ENCODE measurements at regions not wholly inside any gene's neighbourhood (a gene's known extent, or its start where the extent isn't known, plus 50 kb on each side); places are given as distances from the start of the nearest gene placed in this dataset.

DNA sequence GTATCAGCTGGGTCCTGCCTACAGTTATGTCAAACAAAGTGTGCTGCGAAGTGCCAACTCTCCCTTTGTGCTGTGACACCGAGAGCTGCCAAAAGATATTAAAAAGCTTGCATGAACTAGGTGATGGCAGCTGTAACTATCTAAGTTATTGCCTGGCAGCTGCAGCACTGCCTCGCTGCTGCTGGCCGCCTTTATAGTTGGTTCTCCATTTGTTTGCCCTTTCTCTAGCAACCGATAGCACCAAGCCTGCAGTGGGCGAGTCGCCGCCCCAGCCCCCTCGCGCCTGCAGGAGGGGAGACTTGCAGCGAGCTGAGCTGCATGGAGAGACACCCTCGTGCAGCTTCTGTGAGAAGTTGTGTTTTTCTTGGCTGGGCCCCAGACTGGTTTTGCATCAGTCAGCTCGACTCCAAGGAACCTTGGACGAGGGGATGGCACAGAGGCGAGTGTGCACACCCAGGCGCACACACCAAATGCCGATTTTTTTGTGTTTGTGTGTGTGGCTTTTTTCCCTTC lies 330.6 kb downstream of the RPS6KC1 start:
- Histone ChIP-seq H3K9me2 (replicated peaks; ENCODE audit: insufficient read depth, low read length) (no peaks in the 10 kb centered on the region), H3K36me3 (replicated peaks; ENCODE audit: insufficient read depth, low read length) (no peaks in the 10 kb centered on the region), H3K9me3 (replicated peaks; ENCODE audit: insufficient read depth, low read length) (no peaks in the 10 kb centered on the region), H2AFZ (ENCODE audit: low read length) (no peak overlapping the region), H3F3A (ENCODE audit: insufficient read depth, low read length) (no peaks in the 10 kb centered on the region), H3K27ac (ENCODE audit: low read length) (no peak overlapping the region), H3K9ac (ENCODE audit: low read length) (no peak overlapping the region), H3K4me3 (ENCODE audit: low read length) (no peak overlapping the region), H3K27me3 (replicated peaks; ENCODE audit: insufficient read depth, low read length) (no peaks in the 10 kb centered on the region), H3K79me2 (ENCODE audit: low read length) (no peaks in the 10 kb centered on the region), H4K20me1 (ENCODE audit: insufficient read depth, low read length) (no peaks in the 10 kb centered on the region), H3K4me2 (ENCODE audit: low read depth, low read length) (no peak overlapping the region), H3K4me1 (ENCODE audit: low read length) (no peaks in the 10 kb centered on the region)
- no peak for DNase-seq
- no peak for TF ChIP-seq EZH2 (optimal IDR thresholded peaks at IDR 0.05; ENCODE audit: low read depth, low read length)

DNA sequence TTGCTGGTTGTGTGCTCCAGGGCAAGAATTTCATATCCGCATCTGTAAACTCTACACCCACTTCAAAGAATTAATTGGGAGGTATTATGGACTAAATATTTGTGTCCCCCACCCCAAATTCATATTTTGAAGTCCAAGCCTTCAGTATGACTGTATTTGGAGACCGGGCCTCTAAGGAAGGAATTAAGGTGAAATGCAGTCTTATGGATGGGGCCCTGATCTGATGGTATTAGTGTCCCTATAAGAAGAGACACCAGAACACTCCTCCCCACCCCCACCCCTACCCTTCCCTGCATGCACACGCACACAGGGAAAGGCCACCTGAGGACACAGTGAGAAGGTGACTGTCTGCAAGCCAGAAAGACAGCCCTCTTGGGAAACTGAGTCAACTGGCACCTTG lies 332.4 kb downstream of the RPS6KC1 start:
- Histone ChIP-seq H3K36me3 (replicated peaks; ENCODE audit: insufficient read depth, low read length) (no peaks in the 10 kb centered on the region), H3K9me3 (replicated peaks; ENCODE audit: insufficient read depth, low read length) (no peaks in the 10 kb centered on the region), H3F3A (ENCODE audit: insufficient read depth, low read length) (no peaks in the 10 kb centered on the region), H3K4me3 (ENCODE audit: low read length) (no peak overlapping the region), H3K9me2 (replicated peaks; ENCODE audit: insufficient read depth, low read length) (no peaks in the 10 kb centered on the region), H4K20me1 (ENCODE audit: insufficient read depth, low read length) (no peaks in the 10 kb centered on the region), H3K4me2 (ENCODE audit: low read depth, low read length) (no peak overlapping the region), H3K4me1 (ENCODE audit: low read length) (no peaks in the 10 kb centered on the region), H3K9ac (ENCODE audit: low read length) (no peak overlapping the region), H3K27ac (ENCODE audit: low read length) (no peak overlapping the region), H3K79me2 (ENCODE audit: low read length) (no peaks in the 10 kb centered on the region), H3K27me3 (replicated peaks; ENCODE audit: insufficient read depth, low read length) (no peaks in the 10 kb centered on the region), H2AFZ (ENCODE audit: low read length) (no peak overlapping the region)
- DNase-seq: no peak
- TF ChIP-seq EZH2 (optimal IDR thresholded peaks at IDR 0.05; ENCODE audit: low read depth, low read length) (no peak), EZH2phosphoT487 (IDR thresholded peaks at IDR 0.05; ENCODE audit: low read length) (no peak)
- TF ChIP-seq, protein P1, sequence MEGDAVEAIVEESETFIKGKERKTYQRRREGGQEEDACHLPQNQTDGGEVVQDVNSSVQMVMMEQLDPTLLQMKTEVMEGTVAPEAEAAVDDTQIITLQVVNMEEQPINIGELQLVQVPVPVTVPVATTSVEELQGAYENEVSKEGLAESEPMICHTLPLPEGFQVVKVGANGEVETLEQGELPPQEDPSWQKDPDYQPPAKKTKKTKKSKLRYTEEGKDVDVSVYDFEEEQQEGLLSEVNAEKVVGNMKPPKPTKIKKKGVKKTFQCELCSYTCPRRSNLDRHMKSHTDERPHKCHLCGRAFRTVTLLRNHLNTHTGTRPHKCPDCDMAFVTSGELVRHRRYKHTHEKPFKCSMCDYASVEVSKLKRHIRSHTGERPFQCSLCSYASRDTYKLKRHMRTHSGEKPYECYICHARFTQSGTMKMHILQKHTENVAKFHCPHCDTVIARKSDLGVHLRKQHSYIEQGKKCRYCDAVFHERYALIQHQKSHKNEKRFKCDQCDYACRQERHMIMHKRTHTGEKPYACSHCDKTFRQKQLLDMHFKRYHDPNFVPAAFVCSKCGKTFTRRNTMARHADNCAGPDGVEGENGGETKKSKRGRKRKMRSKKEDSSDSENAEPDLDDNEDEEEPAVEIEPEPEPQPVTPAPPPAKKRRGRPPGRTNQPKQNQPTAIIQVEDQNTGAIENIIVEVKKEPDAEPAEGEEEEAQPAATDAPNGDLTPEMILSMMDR (IDR thresholded peaks at IDR 0.05; ENCODE audit: low read length): no peak

DNA sequence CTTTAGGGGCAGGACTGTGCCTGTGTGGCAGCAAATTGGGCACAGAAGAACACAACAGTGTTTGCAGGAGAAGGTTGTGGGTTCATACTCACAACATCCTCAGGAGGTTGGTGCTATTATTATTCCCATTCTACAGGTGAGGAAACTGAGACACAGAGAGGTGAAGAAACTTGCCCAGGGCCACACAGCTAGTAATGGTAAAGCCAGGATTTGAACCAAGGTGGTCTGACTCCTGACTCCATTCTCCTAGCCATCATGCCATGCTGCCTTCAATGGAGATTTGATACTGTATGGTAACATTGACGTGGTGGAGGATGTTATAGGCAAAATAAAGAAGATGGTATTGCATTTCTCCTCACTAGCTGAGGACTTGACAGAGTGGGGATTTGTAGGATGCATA lies 334.2 kb downstream of the RPS6KC1 start:
- TF ChIP-seq EZH2 (optimal IDR thresholded peaks at IDR 0.05; ENCODE audit: low read depth, low read length): no peak
- TF ChIP-seq, protein P1 (IDR thresholded peaks at IDR 0.05; ENCODE audit: low read length): no peak
- TF ChIP-seq EZH2phosphoT487 (IDR thresholded peaks at IDR 0.05; ENCODE audit: low read length): no peak
- Histone ChIP-seq H3K27ac (ENCODE audit: low read length) (no peak overlapping the region), H3K9me3 (replicated peaks; ENCODE audit: insufficient read depth, low read length) (no peaks in the 10 kb centered on the region), H3K9me2 (replicated peaks; ENCODE audit: insufficient read depth, low read length) (no peaks in the 10 kb centered on the region), H4K20me1 (ENCODE audit: insufficient read depth, low read length) (no peaks in the 10 kb centered on the region), H3K9ac (ENCODE audit: low read length) (no peak overlapping the region), H3K36me3 (replicated peaks; ENCODE audit: insufficient read depth, low read length) (no peaks in the 10 kb centered on the region), H3K4me3 (ENCODE audit: low read length) (no peak overlapping the region), H2AFZ (ENCODE audit: low read length) (no peak overlapping the region), H3K27me3 (replicated peaks; ENCODE audit: insufficient read depth, low read length) (no peaks in the 10 kb centered on the region), H3K4me2 (ENCODE audit: low read depth, low read length) (no peak overlapping the region), H3K79me2 (ENCODE audit: low read length) (no peaks in the 10 kb centered on the region), H3K4me1 (ENCODE audit: low read length) (no peaks in the 10 kb centered on the region), H3F3A (ENCODE audit: insufficient read depth, low read length) (no peaks in the 10 kb centered on the region)
- DNase-seq: no peak

DNA sequence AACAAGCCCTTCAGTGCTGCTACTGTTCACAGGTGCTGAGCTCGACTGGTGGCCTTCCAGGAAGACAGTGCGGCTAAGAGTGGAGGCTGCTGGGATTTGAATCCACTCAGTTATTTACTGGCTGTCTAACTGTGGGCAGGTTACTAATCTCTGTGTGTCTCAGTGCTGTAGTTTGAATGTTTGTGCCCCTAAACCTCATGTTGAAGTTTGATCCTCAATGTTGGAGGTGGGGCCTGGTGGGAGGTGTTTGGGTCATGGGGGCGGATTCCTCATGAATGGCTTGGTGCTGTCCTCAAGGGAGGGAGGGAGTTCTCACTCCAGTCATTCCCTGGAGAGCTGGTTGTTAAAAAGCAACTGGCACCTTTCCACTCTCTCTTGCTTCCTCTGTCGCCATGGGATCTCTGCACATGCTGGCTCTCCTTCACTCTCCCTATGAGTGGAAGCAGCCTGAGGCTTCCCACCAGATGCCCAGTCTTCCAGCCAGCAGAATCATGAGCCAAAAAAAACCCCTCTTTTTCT lies 334.8 kb downstream of the RPS6KC1 start:
- TF ChIP-seq EZH2phosphoT487 (IDR thresholded peaks at IDR 0.05; ENCODE audit: low read length): no peak
- no peak for TF ChIP-seq EZH2 (optimal IDR thresholded peaks at IDR 0.05; ENCODE audit: low read depth, low read length)
- TF ChIP-seq, protein P1 (IDR thresholded peaks at IDR 0.05; ENCODE audit: low read length): no peak
- Histone ChIP-seq H3K4me3 (ENCODE audit: low read length) (no peak overlapping the region), H3K36me3 (replicated peaks; ENCODE audit: insufficient read depth, low read length) (no peaks in the 10 kb centered on the region), H3K4me2 (ENCODE audit: low read depth, low read length) (no peak overlapping the region), H2AFZ (ENCODE audit: low read length) (no peak overlapping the region), H3K79me2 (ENCODE audit: low read length) (no peaks in the 10 kb centered on the region), H3K4me1 (ENCODE audit: low read length) (no peaks in the 10 kb centered on the region), H3K9me3 (replicated peaks; ENCODE audit: insufficient read depth, low read length) (no peaks in the 10 kb centered on the region), H3K27ac (ENCODE audit: low read length) (no peak overlapping the region), H3K27me3 (replicated peaks; ENCODE audit: insufficient read depth, low read length) (no peaks in the 10 kb centered on the region), H3K9ac (ENCODE audit: low read length) (no peak overlapping the region), H3F3A (ENCODE audit: insufficient read depth, low read length) (no peaks in the 10 kb centered on the region), H4K20me1 (ENCODE audit: insufficient read depth, low read length) (no peaks in the 10 kb centered on the region), H3K9me2 (replicated peaks; ENCODE audit: insufficient read depth, low read length) (no peaks in the 10 kb centered on the region)
- no peak for DNase-seq

All from MM.1S (cell line).